ENCODE measurements at regions not wholly inside any gene's neighbourhood (a gene's known extent, or its start where the extent isn't known, plus 50 kb on each side); places are given as distances from the start of the nearest gene placed in this dataset.

DNA sequence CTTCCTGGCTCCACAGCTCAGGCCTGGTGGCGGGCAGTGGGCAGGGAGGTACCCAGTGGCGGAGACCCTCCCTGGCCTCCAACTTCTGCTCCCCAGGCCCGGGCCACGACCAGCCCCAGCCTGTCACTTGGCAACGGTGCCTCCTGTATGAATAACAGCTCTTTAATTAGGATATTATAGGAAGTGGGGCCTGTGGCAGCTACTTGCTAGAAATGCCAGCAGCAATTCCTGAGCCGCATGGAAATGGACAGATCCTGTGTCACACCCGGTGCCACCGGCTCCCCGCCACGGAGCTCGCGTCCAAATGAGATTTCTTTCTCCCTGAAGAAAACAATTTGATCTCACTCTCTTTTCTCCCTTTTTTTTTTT is 104.5 kb downstream of the CHST1 start:
- no peak for DNase-seq (ENCODE audit: low read depth)
- in situ Hi-C loops (cut with HindIII; ENCODE audit: low sequenced_read_pairs): no loop called here
- TF ChIP-seq, protein P1, sequence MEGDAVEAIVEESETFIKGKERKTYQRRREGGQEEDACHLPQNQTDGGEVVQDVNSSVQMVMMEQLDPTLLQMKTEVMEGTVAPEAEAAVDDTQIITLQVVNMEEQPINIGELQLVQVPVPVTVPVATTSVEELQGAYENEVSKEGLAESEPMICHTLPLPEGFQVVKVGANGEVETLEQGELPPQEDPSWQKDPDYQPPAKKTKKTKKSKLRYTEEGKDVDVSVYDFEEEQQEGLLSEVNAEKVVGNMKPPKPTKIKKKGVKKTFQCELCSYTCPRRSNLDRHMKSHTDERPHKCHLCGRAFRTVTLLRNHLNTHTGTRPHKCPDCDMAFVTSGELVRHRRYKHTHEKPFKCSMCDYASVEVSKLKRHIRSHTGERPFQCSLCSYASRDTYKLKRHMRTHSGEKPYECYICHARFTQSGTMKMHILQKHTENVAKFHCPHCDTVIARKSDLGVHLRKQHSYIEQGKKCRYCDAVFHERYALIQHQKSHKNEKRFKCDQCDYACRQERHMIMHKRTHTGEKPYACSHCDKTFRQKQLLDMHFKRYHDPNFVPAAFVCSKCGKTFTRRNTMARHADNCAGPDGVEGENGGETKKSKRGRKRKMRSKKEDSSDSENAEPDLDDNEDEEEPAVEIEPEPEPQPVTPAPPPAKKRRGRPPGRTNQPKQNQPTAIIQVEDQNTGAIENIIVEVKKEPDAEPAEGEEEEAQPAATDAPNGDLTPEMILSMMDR (IDR thresholded peaks at IDR 0.05; ENCODE audit: low read depth, low read length, missing control alignments): no peak
- H3K4me3 ChIP-seq (ENCODE audit: low read depth, low read length): no peak overlapping the region

GRCh38 chr11:45560155-45560912 is 105.1 kb downstream of the CHST1 start:
- no peak overlapping the region for H3K4me3 ChIP-seq (ENCODE audit: low read depth, low read length)
- in situ Hi-C loops (cut with HindIII; ENCODE audit: low sequenced_read_pairs): no loop called here
- TF ChIP-seq, protein P1 (IDR thresholded peaks at IDR 0.05; ENCODE audit: low read depth, low read length, missing control alignments): no peak
- no peak for DNase-seq (ENCODE audit: low read depth)

DNA sequence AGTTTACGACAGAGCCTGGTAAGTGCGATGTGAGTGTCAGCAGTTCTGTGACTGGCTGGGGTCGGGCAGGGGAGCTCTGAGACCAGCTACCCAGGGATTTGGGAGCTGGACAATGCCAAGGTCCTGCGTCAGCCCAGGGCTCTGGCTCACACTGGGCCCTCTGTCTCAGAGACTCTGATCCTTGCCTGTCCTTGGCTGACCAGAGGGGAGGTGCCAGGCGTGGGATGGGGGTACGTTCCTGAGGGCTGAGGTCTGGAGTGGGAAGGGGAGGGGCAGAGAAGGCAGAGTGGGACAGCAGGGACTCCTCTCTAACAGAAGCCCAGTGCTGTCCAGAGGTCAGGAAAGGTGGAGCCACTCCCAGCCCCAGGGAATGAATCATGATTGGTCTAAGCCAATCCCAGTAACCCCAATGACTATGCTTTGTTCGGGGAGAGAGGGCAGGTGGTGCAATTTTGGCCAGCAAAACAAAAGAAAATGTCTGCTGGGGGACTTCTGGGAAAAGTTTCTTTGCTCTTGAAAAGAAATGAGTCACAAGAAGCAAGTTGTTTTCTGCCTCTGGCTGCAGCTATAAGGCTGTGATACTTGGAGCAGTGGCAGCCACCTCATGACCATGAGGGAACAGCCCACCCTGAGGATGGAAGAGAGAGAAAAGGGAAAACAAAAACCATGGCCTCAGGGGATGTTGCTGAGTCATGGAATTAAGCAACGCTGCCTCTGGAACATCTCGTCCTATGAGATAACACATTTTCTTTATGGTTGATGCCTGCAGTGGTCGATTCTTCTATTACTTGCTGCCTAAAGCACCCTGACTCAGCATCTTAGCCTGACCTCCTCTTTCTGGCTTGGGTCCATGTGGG is 108.3 kb downstream of the CHST1 start:
- DNase-seq (ENCODE audit: low read depth): no peak
- TF ChIP-seq, protein P1 (IDR thresholded peaks at IDR 0.05; ENCODE audit: low read depth, low read length, missing control alignments): no peak
- no peak overlapping the region for H3K4me3 ChIP-seq (ENCODE audit: low read depth, low read length)
- in situ Hi-C loops (cut with HindIII; ENCODE audit: low sequenced_read_pairs): no loop called here

- H3K4me3 ChIP-seq (ENCODE audit: low read depth, low read length): no peak overlapping the region
- TF ChIP-seq, protein P1 (IDR thresholded peaks at IDR 0.05; ENCODE audit: low read depth, low read length, missing control alignments): no peak
- DNase-seq (ENCODE audit: low read depth): no peak
- in situ Hi-C loops (cut with HindIII; ENCODE audit: low sequenced_read_pairs): no loop called here
Measured at GRCh38 chr11:45554230-45554967, 111.0 kb downstream of the CHST1 start.

DNA sequence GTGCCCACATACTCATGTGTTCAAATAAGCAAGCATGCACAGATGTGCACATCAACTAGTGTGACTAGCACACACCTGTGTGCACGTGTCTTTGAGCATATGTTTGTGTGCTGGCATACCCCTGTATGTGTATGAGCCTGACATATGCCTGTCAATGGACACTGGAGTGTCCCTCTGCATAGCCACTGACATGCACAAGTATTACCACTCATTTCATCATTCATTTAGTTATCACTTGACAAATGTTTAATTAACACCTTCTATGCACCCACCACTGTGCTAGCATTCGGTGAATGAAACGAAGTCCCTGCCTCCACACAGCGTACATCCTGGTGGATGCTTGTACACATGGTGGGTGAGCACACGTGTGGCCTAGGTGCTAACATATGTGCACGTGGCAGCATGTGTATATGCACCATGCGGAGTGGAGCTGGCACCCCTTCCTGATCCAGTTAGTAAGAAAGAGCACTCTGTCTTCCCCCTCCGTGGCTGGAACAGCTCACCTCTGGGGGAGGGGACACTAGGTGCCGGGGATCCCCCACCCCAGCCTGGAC is 112.0 kb downstream of the CHST1 start:
- no peak for DNase-seq (ENCODE audit: low read depth)
- TF ChIP-seq, protein P1 (IDR thresholded peaks at IDR 0.05; ENCODE audit: low read depth, low read length, missing control alignments): no peak
- in situ Hi-C loops (cut with HindIII; ENCODE audit: low sequenced_read_pairs): no loop called here
- H3K4me3 ChIP-seq (ENCODE audit: low read depth, low read length): no peak overlapping the region

GRCh38 chr11:45551191-45551713 is 114.2 kb downstream of the CHST1 start:
- TF ChIP-seq, protein P1 (IDR thresholded peaks at IDR 0.05; ENCODE audit: low read depth, low read length, missing control alignments): no peak
- in situ Hi-C loops (cut with HindIII; ENCODE audit: low sequenced_read_pairs): no loop called here
- no peak for DNase-seq (ENCODE audit: low read depth)
- no peak overlapping the region for H3K4me3 ChIP-seq (ENCODE audit: low read depth, low read length)
